Panc1 (cell line): ENCODE measurements at regions not wholly inside any gene's neighbourhood (a gene's known extent, or its start where the extent isn't known, plus 50 kb on each side); places are given as distances from the start of the nearest gene placed in this dataset.
A peak's percentile ranks its signal among the peaks of the same experiment; 100 is the strongest.

ENCODE experiments used
- ATAC-seq: fragments of 200-7000 bp; cut with Tn5 transposase; 2 replicates; pipeline ENCODE4 v1.9.1; 2020; ENCODE audit warnings: mild to moderate bottlenecking, moderate library complexity
- BruUV-seq: library from RNA; stranded (reverse); fragments of 400-500 nt; replicated peaks from 2 replicates; lab custom pipeline; 2021; lab: Mats Ljungman, UMichigan
- CTCF ChIA-PET: fragments of 300-600 bp; sonication (Branson Sonifier 250); formaldehyde crosslinking; loops from one replicate; lab custom pipeline; 2022; ENCODE audit warnings: antibody characterized with exemption; lab: Charles Lee
- POLR2A ChIA-PET: fragments of 300-600 bp; sonication (Branson Sonifier 250); formaldehyde crosslinking; loops from one replicate; lab custom pipeline; 2022; ENCODE audit warnings: antibody characterized with exemption; lab: Charles Lee
- DNase-seq: peaks from one replicate; pipeline ENCODE4 v3.0.0-alpha.2; 2010; ENCODE audit warnings: low read depth, low spot score
- H3K27ac ChIP-seq: 2 replicates; pipeline ENCODE4 v1.5.1; 2011; ENCODE audit warnings: mild to moderate bottlenecking, low read length, inconsistent platforms
- H3K27me3 ChIP-seq: fragments of 200-500 bp; sonication (Bioruptor generic); 2 replicates; pipeline ENCODE4 v1.6.0; 2014; ENCODE audit warnings: low read length, inconsistent platforms; ENCODE audit not compliant: control insufficient read depth, insufficient read depth
- H3K36me3 ChIP-seq: fragments of 200-500 bp; sonication (Bioruptor generic); 2 replicates; pipeline ENCODE4 v1.5.1; 2014; ENCODE audit warnings: inconsistent platforms, mild to moderate bottlenecking, low read length, moderate library complexity; ENCODE audit not compliant: control insufficient read depth, insufficient read depth
- H3K4me1 ChIP-seq: 2 replicates; pipeline ENCODE4 v1.5.1; 2011; ENCODE audit warnings: inconsistent platforms, mild to moderate bottlenecking, low read length, moderate library complexity; ENCODE audit not compliant: control insufficient read depth, insufficient read depth
- H3K4me3 ChIP-seq, 2 experiments: 2 replicates each; pipeline ENCODE4 v1.5.1; 2011 to 2012; ENCODE audit warnings: low read depth in 2 of 2, low read length in 2 of 2, mild to moderate bottlenecking in 2 of 2, inconsistent platforms in 1 of 2, moderate library complexity in 1 of 2
- H3K9me3 ChIP-seq: fragments of 200-500 bp; sonication (Bioruptor generic); 2 replicates; pipeline ENCODE4 v1.5.1; 2014; ENCODE audit warnings: low read depth, mild to moderate bottlenecking, inconsistent platforms, low read length, moderate library complexity; ENCODE audit not compliant: control insufficient read depth, insufficient read depth
- POLR2AphosphoS5 ChIP-seq: IDR thresholded peaks from 2 replicates; pipeline ENCODE4 v1.6.1; 2012; ENCODE audit warnings: mild to moderate bottlenecking, low read depth, low read length, moderate library complexity
- SIN3A ChIP-seq: IDR thresholded peaks from 2 replicates; pipeline ENCODE4 v1.6.1; 2012; ENCODE audit warnings: low read depth, mild to moderate bottlenecking, low read length, moderate library complexity, borderline replicate concordance; ENCODE audit not compliant: insufficient read depth
- TCF7L2 ChIP-seq: IDR thresholded peaks from 2 replicates; pipeline ENCODE4 v1.6.1; 2011; ENCODE audit warnings: mild to moderate bottlenecking, low read depth, low read length, inconsistent platforms
- in situ Hi-C: cut with HindIII; loops from 2 replicates; pipeline ENCODE4 v1.10.0; 2016; ENCODE audit warnings: low sequenced_read_pairs, low pct_unique_long_range_greater_than_20kb
- intact Hi-C: fragments of 100-400 bp; cut with micrococcal nuclease; formaldehyde crosslinking; loops from one replicate; pipeline ENCODE4 v1.10.0; 2022; ENCODE audit not compliant: unreplicated experiment
- TF ChIP-seq, protein P1 (sequence below): fragments of 450-650 bp; IDR thresholded peaks from 2 replicates; pipeline ENCODE4 v1.5.1; 2017; ENCODE audit warnings: mild to moderate bottlenecking
- TF ChIP-seq, protein P2 (sequence below), 2 experiments: IDR thresholded peaks; 2 replicates each; pipeline ENCODE4 v1.6.1; 2011 to 2012; ENCODE audit warnings: low read depth in 2 of 2, control low read depth in 1 of 2, low read length in 1 of 2, mild to moderate bottlenecking in 1 of 2, moderate library complexity in 1 of 2; ENCODE audit not compliant: insufficient read depth in 1 of 2

DNA sequence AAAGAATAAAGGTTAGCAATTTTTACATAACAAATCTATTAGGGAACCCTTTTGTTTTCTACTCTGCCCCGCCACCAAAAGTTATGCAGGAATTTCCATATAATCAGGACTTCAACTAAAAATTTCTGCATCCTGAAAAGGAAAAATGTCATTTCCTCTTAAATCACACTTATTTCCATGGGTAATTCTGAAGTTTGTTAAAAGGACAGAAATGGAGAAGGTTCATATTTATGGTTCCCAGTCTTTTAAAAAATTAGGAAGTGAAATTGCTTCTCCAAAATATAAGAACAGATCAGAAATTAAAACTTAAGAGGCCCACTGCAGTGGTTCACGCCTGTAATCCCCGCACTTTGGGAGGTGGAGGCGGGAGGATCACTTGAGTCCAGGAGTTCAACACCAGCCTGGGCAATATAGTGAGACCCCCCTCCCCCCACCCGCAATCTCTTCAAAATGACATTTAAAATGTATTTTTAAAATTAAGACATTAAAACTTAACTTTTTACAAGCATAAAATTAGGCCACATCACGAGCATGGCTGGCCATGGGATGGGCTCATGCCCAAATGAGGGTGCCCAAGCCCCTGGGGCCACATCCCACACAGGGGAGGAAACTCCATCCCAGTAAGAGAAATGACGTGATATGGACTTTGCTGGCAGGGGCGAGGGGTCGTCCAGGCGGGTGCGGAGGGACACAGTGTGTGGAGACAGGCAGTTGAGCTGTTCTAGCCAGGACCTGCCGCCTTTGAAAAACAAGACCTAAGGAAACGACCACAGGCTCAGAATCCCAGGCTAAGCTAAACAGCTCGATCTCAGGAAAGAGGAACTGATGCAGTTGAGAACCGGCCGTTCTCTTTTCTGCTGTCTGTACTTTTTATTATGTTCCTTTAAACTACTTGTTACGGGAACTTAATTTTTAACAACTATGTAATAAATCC lies 51.3 kb upstream of the NFE2L3 start:
- DNase-seq, result no peak
- no peaks in the 10 kb centered on the region for H3K27me3 ChIP-seq
- BruUV-seq, result no TSS peak
- no peak overlapping the region for H3K4me3 ChIP-seq
- intact Hi-C loops, result no loop called here
- CTCF ChIA-PET, result no interaction called here
- ATAC-seq, result no peak
- TF ChIP-seq, protein P1, sequence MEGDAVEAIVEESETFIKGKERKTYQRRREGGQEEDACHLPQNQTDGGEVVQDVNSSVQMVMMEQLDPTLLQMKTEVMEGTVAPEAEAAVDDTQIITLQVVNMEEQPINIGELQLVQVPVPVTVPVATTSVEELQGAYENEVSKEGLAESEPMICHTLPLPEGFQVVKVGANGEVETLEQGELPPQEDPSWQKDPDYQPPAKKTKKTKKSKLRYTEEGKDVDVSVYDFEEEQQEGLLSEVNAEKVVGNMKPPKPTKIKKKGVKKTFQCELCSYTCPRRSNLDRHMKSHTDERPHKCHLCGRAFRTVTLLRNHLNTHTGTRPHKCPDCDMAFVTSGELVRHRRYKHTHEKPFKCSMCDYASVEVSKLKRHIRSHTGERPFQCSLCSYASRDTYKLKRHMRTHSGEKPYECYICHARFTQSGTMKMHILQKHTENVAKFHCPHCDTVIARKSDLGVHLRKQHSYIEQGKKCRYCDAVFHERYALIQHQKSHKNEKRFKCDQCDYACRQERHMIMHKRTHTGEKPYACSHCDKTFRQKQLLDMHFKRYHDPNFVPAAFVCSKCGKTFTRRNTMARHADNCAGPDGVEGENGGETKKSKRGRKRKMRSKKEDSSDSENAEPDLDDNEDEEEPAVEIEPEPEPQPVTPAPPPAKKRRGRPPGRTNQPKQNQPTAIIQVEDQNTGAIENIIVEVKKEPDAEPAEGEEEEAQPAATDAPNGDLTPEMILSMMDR, result no peak
- TF ChIP-seq SIN3A (no peak), TCF7L2 (no peak), POLR2AphosphoS5 (no peak)
- TF ChIP-seq, protein P2, sequence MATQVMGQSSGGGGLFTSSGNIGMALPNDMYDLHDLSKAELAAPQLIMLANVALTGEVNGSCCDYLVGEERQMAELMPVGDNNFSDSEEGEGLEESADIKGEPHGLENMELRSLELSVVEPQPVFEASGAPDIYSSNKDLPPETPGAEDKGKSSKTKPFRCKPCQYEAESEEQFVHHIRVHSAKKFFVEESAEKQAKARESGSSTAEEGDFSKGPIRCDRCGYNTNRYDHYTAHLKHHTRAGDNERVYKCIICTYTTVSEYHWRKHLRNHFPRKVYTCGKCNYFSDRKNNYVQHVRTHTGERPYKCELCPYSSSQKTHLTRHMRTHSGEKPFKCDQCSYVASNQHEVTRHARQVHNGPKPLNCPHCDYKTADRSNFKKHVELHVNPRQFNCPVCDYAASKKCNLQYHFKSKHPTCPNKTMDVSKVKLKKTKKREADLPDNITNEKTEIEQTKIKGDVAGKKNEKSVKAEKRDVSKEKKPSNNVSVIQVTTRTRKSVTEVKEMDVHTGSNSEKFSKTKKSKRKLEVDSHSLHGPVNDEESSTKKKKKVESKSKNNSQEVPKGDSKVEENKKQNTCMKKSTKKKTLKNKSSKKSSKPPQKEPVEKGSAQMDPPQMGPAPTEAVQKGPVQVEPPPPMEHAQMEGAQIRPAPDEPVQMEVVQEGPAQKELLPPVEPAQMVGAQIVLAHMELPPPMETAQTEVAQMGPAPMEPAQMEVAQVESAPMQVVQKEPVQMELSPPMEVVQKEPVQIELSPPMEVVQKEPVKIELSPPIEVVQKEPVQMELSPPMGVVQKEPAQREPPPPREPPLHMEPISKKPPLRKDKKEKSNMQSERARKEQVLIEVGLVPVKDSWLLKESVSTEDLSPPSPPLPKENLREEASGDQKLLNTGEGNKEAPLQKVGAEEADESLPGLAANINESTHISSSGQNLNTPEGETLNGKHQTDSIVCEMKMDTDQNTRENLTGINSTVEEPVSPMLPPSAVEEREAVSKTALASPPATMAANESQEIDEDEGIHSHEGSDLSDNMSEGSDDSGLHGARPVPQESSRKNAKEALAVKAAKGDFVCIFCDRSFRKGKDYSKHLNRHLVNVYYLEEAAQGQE (IDR thresholded peaks at IDR 0.05; ENCODE audit: insufficient read depth in 1 of 2, low read depth in 2 of 2, low read length in 1 of 2), result no peak
- no peaks in the 10 kb centered on the region for H3K36me3 ChIP-seq
- H3K9me3 ChIP-seq, result no peaks in the 10 kb centered on the region
- POLR2A ChIA-PET, result no interaction called here
- in situ Hi-C loops, result no loop called here
- H3K4me1 ChIP-seq, result 0 out of 2 replicates have a peak, but pooled peaks cover 3% of the 10 kb centered on the region
- H3K27ac ChIP-seq, result no peak overlapping the region

DNA sequence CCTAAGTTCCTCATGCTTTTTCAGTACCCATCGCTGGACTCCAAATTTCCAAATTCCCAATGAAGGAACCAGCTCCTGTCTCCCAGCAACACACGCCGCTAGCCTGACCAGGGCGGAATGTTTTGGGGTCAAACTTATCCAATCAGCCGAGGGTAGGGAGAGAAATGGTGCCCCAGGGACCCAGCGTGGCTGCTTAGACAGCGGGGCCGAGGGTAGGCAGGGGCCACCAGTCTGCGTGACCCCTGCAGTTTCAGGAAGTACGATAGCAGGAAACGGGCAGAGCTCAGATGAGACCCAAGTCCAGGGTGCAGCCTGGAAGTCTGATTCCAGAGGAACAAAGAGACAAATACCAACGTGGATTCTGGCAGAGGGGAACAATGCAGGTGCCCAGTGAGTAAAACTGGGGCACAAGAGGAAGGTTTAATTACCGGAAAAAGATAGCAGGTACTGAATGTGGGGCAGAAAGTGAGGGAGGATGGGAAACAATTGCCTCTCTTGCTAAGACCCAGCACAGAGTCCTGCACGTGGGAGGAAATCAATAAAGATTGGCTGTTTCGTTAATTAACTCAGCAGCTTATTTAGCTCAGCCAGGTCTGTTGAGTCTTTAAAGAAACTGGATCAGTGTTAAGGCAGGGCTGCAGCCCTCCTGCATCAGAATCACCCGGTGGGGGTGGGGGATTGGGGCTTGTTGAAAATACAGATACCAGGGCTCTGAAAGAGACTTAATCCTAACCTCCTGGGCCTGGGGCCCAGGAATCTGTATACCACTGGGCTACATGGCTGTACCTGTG lies 50.4 kb upstream of the NFE2L3 start:
- intact Hi-C loops (no loop called here), in situ Hi-C loops (no loop called here)
- H3K4me3 ChIP-seq, result no peak overlapping the region
- H3K9me3 ChIP-seq, result no peaks in the 10 kb centered on the region
- no TSS peak for BruUV-seq
- CTCF ChIA-PET, result no interaction called here
- H3K4me1 ChIP-seq, result 0 out of 2 replicates have a peak, but pooled peaks cover 3% of the 10 kb centered on the region
- H3K27me3 ChIP-seq, result no peaks in the 10 kb centered on the region
- peak; percentile 33; the same call in 1 of the 2 replicates for ATAC-seq
- no peak for DNase-seq
- no peaks in the 10 kb centered on the region for H3K36me3 ChIP-seq
- no peak overlapping the region for H3K27ac ChIP-seq
- TF ChIP-seq POLR2AphosphoS5, result no peak
- no peak for TF ChIP-seq TCF7L2
- TF ChIP-seq, protein P2 (IDR thresholded peaks at IDR 0.05; ENCODE audit: insufficient read depth in 1 of 2, low read depth in 2 of 2, low read length in 1 of 2), result no peak
- TF ChIP-seq, protein P1, result no peak
- no peak for TF ChIP-seq SIN3A
- POLR2A ChIA-PET, result interaction anchor here (0.6 kb wide), 1 partner anchor 402 kb away, joined by 7 read pairs; no protein-coding TSS in a partner anchor
